NCI-H82 (cell line): ENCODE measurements at regions not wholly inside any gene's neighbourhood (a gene's known extent, or its start where the extent isn't known, plus 50 kb on each side); places are given as distances from the start of the nearest gene placed in this dataset.
"Not testable (repeated sequence)": the region's sequence is repeated elsewhere in the genome, so short reads cannot be mapped to it uniquely, and the experiment has no call there.

Source experiments
- DNase-seq: peaks from one replicate; lab custom pipeline; 2025; lab: John Stamatoyannopoulos, UW

DNA sequence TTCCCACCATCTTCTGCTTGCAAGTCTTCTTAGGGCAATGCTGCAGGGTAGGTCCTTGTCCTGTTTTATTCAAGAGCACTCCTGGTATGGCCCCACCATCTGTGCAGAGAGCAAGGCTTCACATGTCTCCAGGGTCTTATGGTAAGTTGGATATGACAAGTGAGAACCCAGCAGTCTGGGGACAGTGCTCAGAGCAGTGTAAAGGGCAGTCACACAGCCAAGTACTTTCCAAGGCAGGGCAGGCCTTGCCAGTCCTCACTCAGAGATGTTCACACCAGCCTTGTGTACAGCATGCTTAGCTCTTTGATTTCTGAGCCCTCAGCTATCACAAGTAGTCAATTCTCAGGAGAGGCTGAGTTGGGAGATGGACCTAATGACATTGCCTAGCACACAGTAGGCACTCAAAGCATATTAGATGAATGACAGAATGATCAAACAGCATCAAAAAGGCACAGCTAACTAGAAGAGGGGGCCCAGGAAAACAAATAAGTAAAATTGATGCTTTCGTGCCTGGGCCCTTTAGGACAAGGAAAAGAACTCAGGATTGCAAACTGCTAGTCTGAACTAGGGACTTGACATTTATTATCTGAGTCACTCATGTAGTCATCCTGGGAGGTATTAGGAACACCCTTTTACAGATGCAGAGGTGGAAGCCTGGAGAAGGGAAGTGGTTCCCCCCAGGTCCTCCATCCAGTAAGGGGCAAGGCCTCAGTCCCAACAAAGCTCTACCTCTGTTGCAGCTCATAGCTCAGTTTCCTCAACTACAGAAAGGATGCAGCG, 86.7 kb upstream of the CTAGE1 start:
- DNase-seq = no peak

- DNase-seq = no peak
These were observed 87.5 kb upstream of the CTAGE1 start for GRCh38 chr18:22505141-22505591.

- DNase-seq = no peak
These were observed 89.3 kb upstream of the CTAGE1 start for GRCh38 chr18:22507055-22507454.

GRCh38 chr18:22509423-22509822, 91.7 kb upstream of the CTAGE1 start:
- no peak for DNase-seq

- no peak for DNase-seq
These were observed 93.0 kb upstream of the CTAGE1 start for GRCh38 chr18:22510697-22511096.

DNA sequence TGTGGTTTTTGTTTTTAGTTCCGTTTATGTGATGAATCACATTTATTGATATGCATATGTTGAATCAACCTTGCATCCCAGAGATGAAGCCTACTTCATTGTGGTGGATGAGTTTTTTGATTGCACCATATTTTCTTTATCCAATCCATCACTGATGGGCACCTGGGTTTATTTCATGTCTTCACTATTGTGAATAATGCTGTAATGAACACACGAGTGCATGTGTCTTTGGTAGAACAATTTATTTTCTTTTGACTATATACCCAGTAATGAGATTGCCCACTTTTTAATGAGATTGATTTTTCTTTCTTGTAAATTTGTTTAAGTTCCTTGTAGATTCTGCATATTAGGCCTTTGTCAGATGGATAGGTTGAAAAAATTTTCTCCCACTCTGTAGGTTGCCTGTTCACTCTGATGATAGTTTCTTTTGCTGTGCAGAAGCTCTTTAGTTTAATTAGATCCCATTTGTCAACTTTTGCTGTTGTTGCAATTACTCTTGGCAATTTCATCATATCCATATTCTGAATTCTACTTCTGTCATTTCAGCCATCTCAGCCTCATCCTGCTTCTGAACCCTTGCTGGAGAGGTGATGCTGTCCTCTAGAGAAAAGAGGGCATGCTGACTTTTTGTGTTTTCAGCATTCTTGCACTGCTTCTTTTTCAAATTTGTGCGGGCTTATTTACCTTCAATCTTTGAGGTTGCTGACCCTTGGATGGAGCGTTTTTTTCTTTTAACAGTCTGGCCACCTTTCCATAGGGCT, 96.2 kb upstream of the CTAGE1 start:
- DNase-seq = no peak

- no peak for DNase-seq
These were observed 96.9 kb upstream of the CTAGE1 start for GRCh38 chr18:22514655-22515054.

- no peak for DNase-seq
These were observed 97.5 kb upstream of the CTAGE1 start for GRCh38 chr18:22515250-22515649.

DNA sequence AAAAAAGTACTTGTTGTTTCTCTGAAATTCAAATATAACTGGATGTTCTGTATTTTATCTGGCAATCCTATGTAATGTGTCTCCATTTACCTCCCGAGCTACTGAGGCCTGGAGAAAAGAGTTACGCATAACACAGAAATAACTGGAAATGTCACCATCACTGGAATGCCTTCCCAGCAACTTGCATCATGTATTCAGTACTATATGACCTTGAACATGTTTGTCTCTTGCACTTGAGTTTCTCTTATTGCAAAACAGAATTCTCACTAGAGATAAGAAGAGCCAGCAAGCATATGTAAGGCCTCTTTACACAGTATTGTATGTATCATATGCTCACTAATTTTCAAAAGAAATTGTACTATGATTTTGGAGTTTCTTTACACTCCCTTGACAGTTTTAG, 99.6 kb upstream of the CTAGE1 start:
- DNase-seq = no peak

DNA sequence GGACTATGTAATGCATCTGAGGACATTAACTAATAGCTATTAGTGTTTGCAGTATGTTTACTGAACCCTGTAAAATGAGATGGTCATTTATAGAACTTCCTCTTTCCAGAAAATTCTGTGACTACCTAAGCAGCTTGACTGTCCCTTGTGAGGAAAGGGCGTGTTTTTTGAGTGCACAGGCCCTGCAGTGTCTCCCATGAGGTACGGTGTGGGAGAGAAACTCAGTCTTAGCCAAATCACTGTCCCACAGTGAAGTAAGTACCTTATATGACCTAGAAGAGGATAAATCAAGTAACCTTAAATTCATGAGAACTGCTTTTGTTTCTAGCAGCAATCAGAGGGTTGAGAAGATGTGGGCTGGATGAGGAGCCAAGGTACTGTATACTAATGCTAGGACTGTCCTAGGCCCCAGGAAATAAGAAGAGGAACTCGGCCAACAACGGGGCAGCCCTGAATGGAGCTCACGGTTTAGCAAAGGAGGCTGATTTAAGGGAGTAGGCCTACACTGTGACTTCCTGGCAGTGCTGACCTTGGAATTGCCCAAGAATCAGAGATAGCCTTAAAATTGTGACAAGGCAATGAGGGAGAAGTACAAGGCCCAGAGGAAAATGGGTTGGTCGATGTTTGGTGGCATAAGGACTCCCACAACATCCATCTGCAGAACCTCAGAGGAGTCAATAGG, 103.5 kb upstream of the CTAGE1 start:
- no peak for DNase-seq

- no peak for DNase-seq
These were observed 105.8 kb upstream of the CTAGE1 start for GRCh38 chr18:22523481-22523880.

- DNase-seq = no peak
These were observed 107.1 kb upstream of the CTAGE1 start for GRCh38 chr18:22524783-22525182.

DNA sequence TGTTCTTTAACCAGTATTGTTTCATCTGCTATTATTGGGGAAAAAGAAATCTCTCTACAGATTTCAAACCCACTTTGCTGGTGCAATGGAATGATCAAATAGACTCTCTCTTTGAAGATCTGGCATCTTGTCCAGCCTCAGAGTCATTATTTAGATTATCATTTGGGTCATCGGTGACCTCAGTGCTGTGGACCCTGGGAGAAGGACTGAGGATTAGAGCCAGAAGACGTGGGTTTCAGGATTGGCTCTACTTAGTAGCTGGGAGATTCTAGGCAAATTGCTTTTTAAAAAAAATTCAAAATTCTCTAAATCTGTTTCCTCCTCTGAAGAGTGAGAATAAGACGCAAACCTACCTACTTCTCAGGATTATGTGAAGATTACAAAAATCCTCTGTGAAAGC, 107.6 kb upstream of the CTAGE1 start:
- DNase-seq = no peak

- DNase-seq = no peak
These were observed 108.2 kb upstream of the CTAGE1 start for GRCh38 chr18:22525883-22526282.

DNA sequence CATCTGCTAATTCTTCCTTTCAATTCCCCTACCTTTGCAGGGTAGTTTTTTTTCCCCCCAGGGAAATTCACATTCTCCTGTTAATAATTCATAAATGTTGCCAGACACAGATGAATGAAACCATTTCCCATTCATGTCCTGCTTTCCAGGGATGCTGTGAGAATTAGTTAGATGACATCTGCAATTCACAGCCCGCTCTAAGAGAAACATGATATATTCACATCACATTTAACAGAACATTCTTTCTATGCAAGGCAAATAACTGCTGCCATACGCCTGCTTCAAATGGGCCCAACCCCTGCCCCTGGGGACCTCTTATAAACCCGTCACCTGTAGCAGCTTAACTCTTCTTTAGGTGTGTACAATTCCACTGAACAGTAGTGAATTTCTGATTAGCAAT, 110.6 kb upstream of the CTAGE1 start:
- DNase-seq = no peak

DNA sequence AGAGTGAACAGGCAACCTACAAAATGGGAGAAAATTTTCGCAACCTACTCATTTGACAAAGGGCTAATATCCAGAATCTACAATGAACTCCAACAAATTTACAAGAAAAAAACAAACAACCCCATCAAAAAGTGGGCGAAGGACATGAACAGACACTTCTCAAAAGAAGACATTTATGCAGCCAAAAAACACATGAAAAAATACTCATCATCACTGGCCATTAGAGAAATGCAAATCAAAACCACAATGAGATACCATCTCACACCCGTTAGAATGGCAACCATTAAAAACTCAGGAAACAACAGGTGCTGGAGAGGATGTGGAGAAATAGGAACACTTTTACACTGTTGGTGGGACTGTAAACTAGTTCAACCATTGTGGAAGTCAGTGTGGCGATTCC, 117.0 kb upstream of the CTAGE1 start:
- DNase-seq = not testable (repeated sequence)

DNA sequence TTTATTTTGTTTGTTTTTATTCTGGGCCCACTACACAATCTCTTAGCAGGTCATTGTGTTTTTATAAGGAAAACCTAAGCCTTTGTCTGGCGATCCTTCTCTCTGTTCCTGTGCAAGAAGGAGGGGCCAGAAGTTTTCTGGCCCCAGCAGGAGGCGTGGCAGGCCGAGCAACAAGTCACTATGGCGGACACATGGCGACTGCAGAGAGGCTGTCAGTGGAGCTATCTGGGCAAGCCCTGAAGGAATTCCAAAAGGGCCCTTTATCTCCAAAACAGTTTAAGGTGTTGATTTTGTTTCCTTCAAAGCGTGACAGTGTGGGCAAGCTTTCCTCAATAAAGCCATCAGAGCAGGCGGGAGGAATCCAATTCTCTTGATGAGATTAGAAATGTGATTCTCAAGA, 118.8 kb upstream of the CTAGE1 start:
- peak; percentile 72 for DNase-seq

DNA sequence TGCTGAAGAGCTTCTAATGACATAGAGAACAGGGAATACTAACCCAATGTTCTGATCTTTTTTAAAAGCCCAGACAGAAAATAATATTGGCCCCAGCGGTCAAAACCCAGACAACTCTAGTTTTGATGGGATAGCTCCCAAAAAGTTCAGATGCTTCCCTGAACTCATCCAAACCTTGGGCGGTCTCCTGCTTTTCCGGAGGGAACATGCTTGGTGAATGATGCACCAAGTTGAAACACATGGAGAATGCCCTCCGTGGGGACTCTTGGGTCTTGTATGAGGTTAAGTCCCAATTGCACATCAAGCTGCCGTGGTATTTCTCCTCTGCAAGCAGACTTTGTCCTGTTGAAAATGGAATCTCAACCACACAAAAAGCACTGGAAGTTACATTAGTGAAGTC, 120.7 kb upstream of the CTAGE1 start:
- DNase-seq = no peak

DNA sequence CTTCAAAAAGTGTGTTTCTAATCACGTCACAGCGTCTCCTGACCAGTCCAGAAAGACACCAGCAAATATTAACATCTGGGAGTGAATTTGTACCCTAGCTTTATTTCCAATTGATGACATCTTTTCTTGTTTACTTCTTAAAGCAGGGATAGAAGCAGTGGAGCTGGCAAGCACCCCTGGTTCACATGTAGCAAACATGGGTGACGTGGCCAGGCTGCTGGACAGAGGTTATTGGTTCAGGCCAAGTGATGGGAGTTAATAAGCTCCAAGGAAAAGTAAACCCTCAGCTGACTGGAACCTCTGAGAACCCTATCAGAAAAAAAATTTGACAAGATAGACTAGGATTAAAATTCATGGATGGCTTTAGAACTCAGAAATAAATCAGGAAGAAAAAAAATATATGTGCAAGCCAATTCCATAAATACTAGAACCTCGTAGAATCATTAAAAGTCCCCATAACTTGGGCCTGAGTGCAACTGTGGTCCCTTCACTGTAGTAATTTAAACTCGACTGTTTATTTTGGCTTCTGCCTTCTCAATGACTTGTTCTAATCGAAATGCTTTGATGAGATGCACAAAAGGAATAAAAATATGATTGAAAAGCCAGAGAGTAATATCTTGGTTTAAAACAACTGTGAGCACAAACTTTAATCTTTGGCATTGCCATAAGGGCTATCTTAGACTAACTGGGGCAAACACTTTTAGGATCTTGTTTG, 121.5 kb upstream of the CTAGE1 start:
- no peak for DNase-seq

DNA sequence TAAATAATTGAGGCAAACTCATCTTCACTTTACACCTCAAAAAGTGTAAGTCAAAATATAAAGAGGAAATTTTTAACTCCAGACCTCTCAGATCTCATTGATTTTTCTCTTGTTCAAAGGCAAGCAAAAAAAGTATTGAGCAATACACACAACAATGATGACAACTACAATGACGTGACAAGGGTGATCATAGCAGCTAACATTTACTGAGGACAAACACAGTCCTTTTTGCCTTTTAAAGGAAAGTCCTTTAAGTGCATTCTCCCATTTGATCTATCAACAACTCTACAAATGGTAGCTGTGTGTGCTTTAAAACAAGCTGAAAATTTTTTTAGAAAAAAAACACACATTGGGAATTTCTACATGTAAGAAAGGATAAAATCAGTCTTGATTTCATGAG, 123.5 kb upstream of the CTAGE1 start:
- DNase-seq = no peak

DNA sequence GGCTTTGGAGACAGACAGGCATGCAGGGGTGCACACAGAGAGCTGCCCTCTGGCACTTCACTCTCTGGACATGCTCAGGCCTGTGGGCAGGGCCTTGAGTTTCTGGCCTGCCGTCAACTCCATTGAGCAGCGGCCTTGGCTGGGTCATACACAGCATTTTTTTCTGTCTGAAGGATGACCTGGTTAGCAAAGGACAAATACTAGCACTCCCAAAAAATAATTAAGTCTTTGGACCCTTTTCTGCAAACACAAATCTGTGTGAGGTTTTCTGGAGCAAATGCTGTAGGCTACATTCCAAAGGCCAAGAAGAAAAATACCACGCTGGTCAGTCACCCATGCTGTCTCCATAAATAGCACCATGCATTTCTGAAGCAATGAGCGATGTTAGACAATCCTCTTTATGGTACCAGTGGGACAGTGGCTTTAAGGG, 124.7 kb upstream of the CTAGE1 start:
- DNase-seq = no peak

DNA sequence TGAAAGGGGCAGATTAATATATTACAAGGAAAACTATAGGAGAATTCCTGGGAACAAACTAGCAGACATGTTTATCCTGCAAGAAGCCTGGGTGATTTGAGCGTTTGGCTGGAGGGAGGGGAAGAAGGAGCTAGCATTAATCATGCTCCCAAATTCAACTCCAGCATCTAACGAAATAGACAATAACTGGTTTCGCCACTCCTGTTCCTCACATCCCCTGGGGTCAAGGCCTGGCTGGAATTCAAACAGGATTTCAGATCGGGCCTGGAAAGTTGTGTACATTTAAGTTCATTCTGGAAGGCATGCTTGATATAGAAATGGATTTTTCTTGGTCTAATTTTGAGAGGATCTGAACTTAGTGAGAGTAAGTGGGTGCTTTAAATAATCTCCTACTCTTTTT, 126.1 kb upstream of the CTAGE1 start:
- no peak for DNase-seq
